Activated naive CD8-positive, alpha-beta T cell (primary cell): ENCODE measurements at regions not wholly inside any gene's neighbourhood (a gene's known extent, or its start where the extent isn't known, plus 50 kb on each side); places are given as distances from the start of the nearest gene placed in this dataset.

Experiments
- H3K27ac Mint-ChIP-seq: one replicate; pipeline ENCODE4 v1.8.0; 2021; ENCODE audit warnings: mixed read lengths
- H3K27me3 Mint-ChIP-seq: one replicate; pipeline ENCODE4 v1.8.0; 2021; ENCODE audit warnings: mixed read lengths
- H3K36me3 Mint-ChIP-seq: one replicate; pipeline ENCODE4 v1.8.0; 2021; ENCODE audit warnings: mixed read lengths
- H3K4me1 Mint-ChIP-seq: one replicate; pipeline ENCODE4 v1.8.0; 2021; ENCODE audit warnings: low read depth, mixed read lengths
- H3K4me3 Mint-ChIP-seq: one replicate; pipeline ENCODE4 v1.8.0; 2021; ENCODE audit warnings: mild to moderate bottlenecking, mixed read lengths
- H3K9me3 Mint-ChIP-seq: one replicate; pipeline ENCODE4 v1.8.0; 2021; ENCODE audit warnings: low read depth, mixed read lengths

DNA sequence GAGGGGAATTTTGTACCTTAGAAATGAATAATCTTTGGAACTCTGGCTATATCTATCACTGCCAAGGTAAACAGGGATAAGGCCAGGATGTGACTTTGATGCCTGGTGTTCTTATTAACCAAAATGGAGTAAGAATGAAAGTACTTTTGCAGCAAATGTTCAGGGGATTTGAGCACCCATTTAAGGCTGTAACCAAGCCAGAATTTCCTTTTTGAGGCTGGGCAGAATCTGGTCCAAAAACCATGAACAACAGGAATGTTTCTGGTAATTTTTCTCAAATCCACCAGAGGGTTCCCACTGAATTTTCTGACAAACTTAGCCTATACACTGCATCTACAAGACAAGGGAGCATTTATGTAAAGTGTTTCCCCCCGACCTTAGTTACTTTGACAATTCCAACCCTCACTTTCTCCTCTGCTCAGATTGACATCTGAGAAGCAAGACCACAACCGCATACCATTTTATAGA is 120.6 kb downstream of the BAMBI start:
- Mint-ChIP-seq H3K4me3 (no peak overlapping the region), H3K9me3 (no peaks in the 10 kb centered on the region), H3K36me3 (no peaks in the 10 kb centered on the region), H3K27me3 (peaks cover 2% of the 10 kb centered on the region), H3K27ac (no peak overlapping the region), H3K4me1 (no peaks in the 10 kb centered on the region)

- no peak overlapping the region for H3K27ac Mint-ChIP-seq
- no peaks in the 10 kb centered on the region for H3K4me1 Mint-ChIP-seq
- peaks cover 3% of the 10 kb centered on the region for H3K27me3 Mint-ChIP-seq
- H3K9me3 Mint-ChIP-seq, result no peaks in the 10 kb centered on the region
- H3K36me3 Mint-ChIP-seq, result no peaks in the 10 kb centered on the region
- no peak overlapping the region for H3K4me3 Mint-ChIP-seq
These were observed 121.2 kb downstream of the BAMBI start for GRCh38 chr10:28798428-28798955.

DNA sequence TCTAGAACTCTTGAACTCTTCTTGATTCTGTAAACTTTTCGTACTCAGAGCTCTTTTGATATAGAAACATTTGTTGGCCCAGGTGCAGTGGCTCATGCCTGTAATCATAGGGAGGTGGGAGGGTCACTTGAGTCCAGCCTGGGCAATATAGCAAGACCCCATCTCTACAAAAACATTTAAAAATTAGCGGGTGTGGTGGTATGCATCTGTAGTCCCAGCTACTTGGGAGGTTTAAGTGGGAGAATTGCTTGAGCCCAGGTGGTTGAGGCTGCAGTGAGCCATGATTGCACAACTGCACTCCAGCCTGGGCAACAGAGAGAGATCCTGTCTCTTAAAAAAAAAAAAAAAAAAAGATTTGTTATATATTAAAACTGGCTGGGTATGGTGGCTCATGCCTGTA is 121.6 kb downstream of the BAMBI start:
- H3K4me1 Mint-ChIP-seq, result no peaks in the 10 kb centered on the region
- H3K36me3 Mint-ChIP-seq, result no peaks in the 10 kb centered on the region
- no peak overlapping the region for H3K27ac Mint-ChIP-seq
- H3K4me3 Mint-ChIP-seq, result no peak overlapping the region
- H3K9me3 Mint-ChIP-seq, result no peaks in the 10 kb centered on the region
- H3K27me3 Mint-ChIP-seq, result peaks cover 5% of the 10 kb centered on the region

- Mint-ChIP-seq H3K36me3 (no peaks in the 10 kb centered on the region), H3K9me3 (no peaks in the 10 kb centered on the region), H3K4me3 (no peak overlapping the region), H3K27me3 (peaks cover 7% of the 10 kb centered on the region), H3K4me1 (no peaks in the 10 kb centered on the region), H3K27ac (no peak overlapping the region)
These were observed 122.8 kb downstream of the BAMBI start for GRCh38 chr10:28800144-28800543.

DNA sequence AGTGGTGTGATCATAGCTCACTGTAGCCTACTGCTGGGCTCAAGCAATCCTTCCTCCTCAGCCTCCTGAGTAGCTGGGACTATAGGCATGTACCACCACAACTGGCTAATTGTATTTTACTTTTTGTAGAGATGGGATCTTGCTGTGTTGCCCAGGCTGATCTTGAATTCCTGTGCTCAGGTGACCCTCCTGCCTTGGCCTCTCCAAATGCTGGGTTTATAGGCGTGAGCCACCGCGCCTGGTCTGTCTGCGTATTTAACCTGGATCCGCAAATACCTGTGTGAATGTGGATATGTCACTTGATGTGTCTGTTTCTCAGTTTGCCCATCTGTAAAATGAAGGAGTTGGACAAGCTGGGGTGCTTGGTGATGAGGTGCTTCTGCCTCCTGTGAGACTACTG is 123.9 kb downstream of the BAMBI start:
- no peak overlapping the region for H3K4me3 Mint-ChIP-seq
- no peaks in the 10 kb centered on the region for H3K9me3 Mint-ChIP-seq
- no peak overlapping the region for H3K27ac Mint-ChIP-seq
- no peaks in the 10 kb centered on the region for H3K4me1 Mint-ChIP-seq
- peaks cover 7% of the 10 kb centered on the region for H3K27me3 Mint-ChIP-seq
- no peaks in the 10 kb centered on the region for H3K36me3 Mint-ChIP-seq

- Mint-ChIP-seq H3K27me3 (peaks cover 10% of the 10 kb centered on the region), H3K4me3 (no peak overlapping the region), H3K36me3 (no peaks in the 10 kb centered on the region)
These were observed 124.5 kb downstream of the BAMBI start for GRCh38 chr10:28801869-28802268.

GRCh38 chr10:28805390-28805789 is 128.1 kb downstream of the BAMBI start:
- Mint-ChIP-seq H3K27ac (no peak overlapping the region), H3K27me3 (peaks cover 21% of the 10 kb centered on the region), H3K36me3 (no peaks in the 10 kb centered on the region), H3K4me1 (no peaks in the 10 kb centered on the region), H3K9me3 (no peaks in the 10 kb centered on the region), H3K4me3 (no peak overlapping the region)

More at GRCh38 chr10:28801869-28802268, 124.5 kb downstream of the BAMBI start:
- H3K4me1 Mint-ChIP-seq, result no peaks in the 10 kb centered on the region
- no peak overlapping the region for H3K27ac Mint-ChIP-seq
- no peaks in the 10 kb centered on the region for H3K9me3 Mint-ChIP-seq

DNA sequence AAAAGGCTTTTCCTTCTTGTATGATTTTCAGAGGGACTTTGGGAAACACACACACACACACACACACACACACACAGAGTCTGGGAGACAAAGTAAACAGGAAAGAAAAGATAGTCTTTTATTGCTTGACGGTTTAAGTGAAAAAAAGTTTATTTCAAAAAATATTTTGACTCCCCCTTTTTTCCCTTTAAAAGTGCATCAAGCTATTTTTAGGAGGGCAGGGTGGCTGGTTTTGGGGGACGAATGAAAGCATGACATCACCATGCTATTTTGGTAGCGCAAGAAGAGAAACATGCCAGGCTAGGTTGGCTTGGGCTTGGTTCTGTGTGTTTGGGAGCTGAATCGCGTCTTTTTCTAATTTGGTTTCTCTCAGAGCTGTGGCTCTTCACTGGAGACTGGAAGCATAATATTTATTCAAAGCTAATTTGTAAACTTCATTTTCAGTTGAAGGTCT is 129.2 kb downstream of the BAMBI start:
- Mint-ChIP-seq H3K4me1 (no peaks in the 10 kb centered on the region), H3K9me3 (no peaks in the 10 kb centered on the region), H3K27ac (no peak overlapping the region), H3K4me3 (no peak overlapping the region), H3K27me3 (peaks cover 23% of the 10 kb centered on the region), H3K36me3 (no peaks in the 10 kb centered on the region)

- Mint-ChIP-seq H3K36me3 (no peaks in the 10 kb centered on the region), H3K4me3 (no peak overlapping the region), H3K27me3 (peaks cover 23% of the 10 kb centered on the region), H3K27ac (no peak overlapping the region), H3K9me3 (no peaks in the 10 kb centered on the region), H3K4me1 (no peaks in the 10 kb centered on the region)
These were observed 129.8 kb downstream of the BAMBI start for GRCh38 chr10:28806951-28807759.

GRCh38 chr10:28807760-28808613 is 130.7 kb downstream of the BAMBI start:
- H3K4me3 Mint-ChIP-seq, result no peak overlapping the region
- H3K4me1 Mint-ChIP-seq, result no peaks in the 10 kb centered on the region
- H3K9me3 Mint-ChIP-seq, result no peaks in the 10 kb centered on the region
- H3K27me3 Mint-ChIP-seq, result peaks cover 23% of the 10 kb centered on the region
- no peak overlapping the region for H3K27ac Mint-ChIP-seq
- no peaks in the 10 kb centered on the region for H3K36me3 Mint-ChIP-seq

DNA sequence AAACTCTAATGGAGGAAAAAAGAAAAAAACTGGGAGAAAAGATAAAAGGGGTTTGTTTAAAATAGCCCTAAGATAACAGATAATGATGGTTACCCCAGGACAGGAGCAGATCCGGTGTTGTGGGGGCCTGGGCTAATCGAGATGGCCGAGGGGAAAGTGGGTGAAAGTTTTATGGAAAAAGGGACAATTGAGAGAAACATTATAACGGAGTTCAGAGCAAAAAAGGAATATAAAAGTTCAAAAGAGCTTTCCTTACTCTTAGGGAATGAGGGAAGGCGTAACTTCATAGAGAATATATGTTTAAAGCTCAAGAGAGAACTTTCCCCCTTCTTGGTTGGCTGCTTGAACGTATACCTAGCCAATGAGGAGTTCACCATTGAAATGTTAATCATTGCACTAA is 131.4 kb downstream of the BAMBI start:
- H3K9me3 Mint-ChIP-seq, result no peaks in the 10 kb centered on the region
- no peaks in the 10 kb centered on the region for H3K36me3 Mint-ChIP-seq
- H3K27me3 Mint-ChIP-seq, result peaks cover 20% of the 10 kb centered on the region
- no peak overlapping the region for H3K4me3 Mint-ChIP-seq
- H3K4me1 Mint-ChIP-seq, result no peaks in the 10 kb centered on the region
- H3K27ac Mint-ChIP-seq, result no peak overlapping the region

DNA sequence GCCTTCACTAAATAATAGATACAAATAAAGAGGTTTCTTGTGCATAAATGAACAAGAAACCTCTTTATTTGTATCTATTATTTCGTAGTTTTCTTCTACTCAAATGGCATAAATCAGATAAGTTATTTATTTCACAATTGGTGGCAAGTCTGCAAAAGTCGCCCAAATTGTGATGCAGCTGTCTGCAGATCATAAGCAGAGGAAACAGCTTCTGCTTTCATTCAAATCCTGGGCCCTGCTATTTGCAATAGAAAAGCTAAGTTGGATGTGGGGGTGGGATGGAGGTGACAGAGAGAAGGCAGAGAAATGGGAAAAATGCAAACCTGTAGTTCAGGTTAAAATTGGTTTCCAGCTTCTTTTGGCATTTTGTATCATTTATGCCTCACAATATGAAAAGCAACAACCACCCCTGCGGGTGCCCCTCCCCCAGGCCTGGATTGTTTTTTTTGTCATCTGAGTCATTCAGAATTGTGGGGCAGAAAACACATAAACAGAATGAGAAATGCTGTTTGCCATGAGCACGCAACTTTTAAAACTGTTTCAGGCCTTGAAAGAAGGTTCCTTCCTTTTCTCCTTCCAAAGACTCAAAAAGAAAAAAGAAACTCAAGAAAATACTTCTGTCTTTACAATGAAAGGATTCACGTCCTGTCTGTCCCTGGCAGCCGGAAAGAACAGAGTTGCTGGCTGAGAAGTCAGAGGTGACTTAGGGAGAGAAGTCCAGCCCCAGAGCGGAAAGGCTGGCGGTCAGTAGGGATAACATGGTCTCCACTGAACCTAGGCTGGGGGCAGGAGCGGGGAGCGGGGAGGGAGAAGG is 132.9 kb downstream of the BAMBI start:
- H3K27me3 Mint-ChIP-seq, result peaks cover 17% of the 10 kb centered on the region
- H3K36me3 Mint-ChIP-seq, result no peaks in the 10 kb centered on the region
- no peaks in the 10 kb centered on the region for H3K9me3 Mint-ChIP-seq
- H3K4me3 Mint-ChIP-seq, result no peak overlapping the region
- H3K4me1 Mint-ChIP-seq, result no peaks in the 10 kb centered on the region
- H3K27ac Mint-ChIP-seq, result no peak overlapping the region

- H3K4me3 Mint-ChIP-seq, result no peak overlapping the region
- H3K9me3 Mint-ChIP-seq, result no peaks in the 10 kb centered on the region
- H3K36me3 Mint-ChIP-seq, result no peaks in the 10 kb centered on the region
- H3K27ac Mint-ChIP-seq, result no peak overlapping the region
- peaks cover 15% of the 10 kb centered on the region for H3K27me3 Mint-ChIP-seq
- H3K4me1 Mint-ChIP-seq, result no peaks in the 10 kb centered on the region
These were observed 134.5 kb downstream of the BAMBI start for GRCh38 chr10:28811639-28812349.
